Keratinocyte (primary cell): ENCODE measurements at regions not wholly inside any gene's neighbourhood (a gene's known extent, or its start where the extent isn't known, plus 50 kb on each side); places are given as distances from the start of the nearest gene placed in this dataset.
A peak's percentile ranks its signal among the peaks of the same experiment; 100 is the strongest.
"Not testable (repeated sequence)": the region's sequence is repeated elsewhere in the genome, so short reads cannot be mapped to it uniquely, and the experiment has no call there.

Experiments
- DNase-seq: peaks from one replicate; pipeline ENCODE4 v3.0.0-alpha.2; 2011; ENCODE audit warnings: low read depth, missing footprints, low spot score
- FAIRE-seq: peaks from 2 replicates; lab custom pipeline; 2011; peaks lifted over from hg19 to GRCh38; lab: Jason Lieb, UNC
- H2AFZ ChIP-seq: 2 replicates; pipeline ENCODE4 v1.6.0; 2012; ENCODE audit warnings: low read length, control low read depth, inconsistent platforms; ENCODE audit not compliant: control insufficient read depth
- H3K27ac ChIP-seq: 2 replicates; pipeline ENCODE4 v1.5.1; 2011; ENCODE audit warnings: low read length; ENCODE audit not compliant: control insufficient read depth, insufficient read depth
- H3K27me3 ChIP-seq: 3 replicates; pipeline ENCODE4 v1.6.0; 2011; ENCODE audit warnings: low read length; ENCODE audit not compliant: control insufficient read depth, insufficient read depth; ENCODE audit errors: extremely low read depth
- H3K36me3 ChIP-seq, 2 experiments: 2 replicates in 1 of 2; 3 replicates in 1 of 2; pipeline ENCODE4 v1.5.1; 2011; ENCODE audit warnings: low read length in 2 of 2, mild to moderate bottlenecking in 1 of 2; ENCODE audit not compliant: control insufficient read depth in 2 of 2, insufficient read depth in 2 of 2; ENCODE audit errors: extremely low read depth in 1 of 2
- H3K4me1 ChIP-seq: 3 replicates; pipeline ENCODE4 v1.5.1; 2011; ENCODE audit warnings: low read length; ENCODE audit not compliant: control insufficient read depth, insufficient read depth; ENCODE audit errors: extremely low read depth
- H3K4me2 ChIP-seq: 3 replicates; pipeline ENCODE4 v1.6.0; 2011; ENCODE audit warnings: low read depth, low read length; ENCODE audit not compliant: control insufficient read depth, insufficient read depth; ENCODE audit errors: extremely low read depth
- H3K4me3 ChIP-seq, 3 experiments: fragments of 200-600 bp in 1 of 3; sonication (generic) in 1 of 3; 2 replicates in 2 of 3; 3 replicates in 1 of 3; pipeline ENCODE4 v1.5.1; 2011 to 2016; ENCODE audit warnings: low read length in 3 of 3, mild to moderate bottlenecking in 3 of 3, control low read depth in 2 of 3, inconsistent platforms in 1 of 3, low read depth in 1 of 3, mixed read lengths in 1 of 3, mixed run types in 1 of 3, moderate library complexity in 1 of 3; ENCODE audit not compliant: control insufficient read depth in 2 of 3, insufficient read depth in 2 of 3; ENCODE audit errors: extremely low read depth in 1 of 3
- H3K79me2 ChIP-seq: 2 replicates; pipeline ENCODE4 v1.6.0; 2012; ENCODE audit warnings: low read length; ENCODE audit not compliant: control insufficient read depth, insufficient read depth
- H3K9ac ChIP-seq: 3 replicates; pipeline ENCODE4 v1.6.0; 2011; ENCODE audit warnings: low read length; ENCODE audit not compliant: control insufficient read depth, insufficient read depth; ENCODE audit errors: extremely low read depth
- H3K9me1 ChIP-seq: 3 replicates; pipeline ENCODE4 v1.6.0; 2011; ENCODE audit warnings: low read length; ENCODE audit not compliant: control insufficient read depth, insufficient read depth; ENCODE audit errors: extremely low read depth
- H3K9me3 ChIP-seq: 2 replicates; pipeline ENCODE4 v1.5.1; 2012; ENCODE audit warnings: low read depth, low read length; ENCODE audit not compliant: control insufficient read depth
- H4K20me1 ChIP-seq: 3 replicates; pipeline ENCODE4 v1.6.0; 2011; ENCODE audit warnings: low read length; ENCODE audit not compliant: control insufficient read depth, insufficient read depth; ENCODE audit errors: extremely low read depth
- EZH2 ChIP-seq: IDR thresholded peaks from one replicate; pipeline ENCODE4 v1.6.1; 2012; ENCODE audit warnings: inconsistent platforms, mild to moderate bottlenecking, low read length, moderate library complexity
- dilution Hi-C: fragments of 300-500 bp; cut with MboI; formaldehyde crosslinking; loops from one replicate; pipeline ENCODE4 v1.7.0; 2020; ENCODE audit warnings: low sequenced_read_pairs; ENCODE audit not compliant: extremely low pct_ligation_motif_present
- TF ChIP-seq, protein P1 (sequence below), 3 experiments: IDR thresholded peaks in 1 of 3; conservative IDR thresholded peaks in 1 of 3; optimal IDR thresholded peaks in 1 of 3; 2 replicates in 2 of 3; 3 replicates in 1 of 3; pipeline versions ENCODE3 to v1.5.1; 2011; ENCODE audit warnings: low read length in 3 of 3, mild to moderate bottlenecking in 3 of 3, moderate library complexity in 2 of 3, control low read depth in 1 of 3, inconsistent platforms in 1 of 3; ENCODE audit not compliant: insufficient read depth in 2 of 3; ENCODE audit errors: extremely low read depth in 1 of 3

DNA sequence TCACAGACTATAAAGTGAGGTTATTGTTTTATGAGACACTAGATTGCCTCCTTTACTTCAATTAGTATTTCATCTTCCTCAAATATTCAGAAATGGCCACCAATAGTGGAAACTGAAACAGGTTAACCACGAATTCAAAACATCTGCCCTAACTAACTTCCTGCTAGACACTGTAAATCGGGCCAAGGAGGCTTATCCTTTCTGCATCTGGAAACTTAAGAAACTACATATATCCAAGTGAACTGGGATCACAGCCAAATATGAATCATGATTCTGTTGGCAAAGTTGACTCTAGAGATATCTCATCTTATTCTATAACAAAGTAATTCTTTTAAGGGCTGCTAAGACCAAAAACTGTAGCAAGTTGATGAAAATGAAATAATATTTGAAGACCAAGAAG is 136.6 kb upstream of the ZC3H15 start:
- no peak for DNase-seq
- H3K9me3 ChIP-seq: peaks cover 3% of the 10 kb centered on the region
- peak overlapping the region; percentile 47 for H3K27ac ChIP-seq

DNA sequence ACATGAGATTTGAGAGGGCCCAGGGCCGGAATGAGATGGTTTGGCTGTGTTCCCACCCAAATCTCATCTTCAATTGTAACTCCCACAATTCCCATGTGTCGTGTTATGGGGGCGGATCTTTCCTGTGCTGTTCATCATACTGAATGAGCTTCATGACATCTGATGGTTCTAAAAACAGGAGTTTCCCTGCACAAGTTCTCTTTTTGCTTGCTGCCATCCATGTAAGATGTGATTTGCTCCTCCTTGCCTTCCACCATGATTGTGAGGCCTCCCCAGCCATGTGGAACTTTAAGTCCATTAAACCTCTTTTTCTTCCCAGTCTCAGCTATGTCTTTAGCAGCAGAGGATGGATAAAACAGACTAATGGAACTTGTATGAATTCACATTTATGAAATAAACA is 131.9 kb upstream of the ZC3H15 start:
- H3K4me2 ChIP-seq, DNase-seq, H3K4me3 ChIP-seq, H4K20me1 ChIP-seq, H3K27ac ChIP-seq, H3K9ac ChIP-seq, H3K27me3 ChIP-seq, H3K9me1 ChIP-seq, H2AFZ ChIP-seq, dilution Hi-C loops, H3K79me2 ChIP-seq, H3K36me3 ChIP-seq, H3K9me3 ChIP-seq, H3K4me1 ChIP-seq, FAIRE-seq: not testable (repeated sequence)

More for the DNA sequence above, 136.6 kb upstream of the ZC3H15 start:
- Histone ChIP-seq H3K9ac (peak overlapping the region; percentile 9), H3K79me2 (no peaks in the 10 kb centered on the region), H4K20me1 (no peaks in the 10 kb centered on the region), H3K36me3 (no peaks in the 10 kb centered on the region), H2AFZ (peak overlapping the region; percentile 53), H3K4me3 (peak overlapping the region in 1 of 3 experiments; percentile 25), H3K4me1 (peaks cover 36% of the 10 kb centered on the region), H3K27me3 (no peaks in the 10 kb centered on the region), H3K9me1 (no peaks in the 10 kb centered on the region), H3K4me2 (peak overlapping the region; percentile 48)
- TF ChIP-seq, protein P1, sequence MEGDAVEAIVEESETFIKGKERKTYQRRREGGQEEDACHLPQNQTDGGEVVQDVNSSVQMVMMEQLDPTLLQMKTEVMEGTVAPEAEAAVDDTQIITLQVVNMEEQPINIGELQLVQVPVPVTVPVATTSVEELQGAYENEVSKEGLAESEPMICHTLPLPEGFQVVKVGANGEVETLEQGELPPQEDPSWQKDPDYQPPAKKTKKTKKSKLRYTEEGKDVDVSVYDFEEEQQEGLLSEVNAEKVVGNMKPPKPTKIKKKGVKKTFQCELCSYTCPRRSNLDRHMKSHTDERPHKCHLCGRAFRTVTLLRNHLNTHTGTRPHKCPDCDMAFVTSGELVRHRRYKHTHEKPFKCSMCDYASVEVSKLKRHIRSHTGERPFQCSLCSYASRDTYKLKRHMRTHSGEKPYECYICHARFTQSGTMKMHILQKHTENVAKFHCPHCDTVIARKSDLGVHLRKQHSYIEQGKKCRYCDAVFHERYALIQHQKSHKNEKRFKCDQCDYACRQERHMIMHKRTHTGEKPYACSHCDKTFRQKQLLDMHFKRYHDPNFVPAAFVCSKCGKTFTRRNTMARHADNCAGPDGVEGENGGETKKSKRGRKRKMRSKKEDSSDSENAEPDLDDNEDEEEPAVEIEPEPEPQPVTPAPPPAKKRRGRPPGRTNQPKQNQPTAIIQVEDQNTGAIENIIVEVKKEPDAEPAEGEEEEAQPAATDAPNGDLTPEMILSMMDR (optimal IDR thresholded peaks at IDR 0.05 in 1 of 3, IDR thresholded peaks at IDR 0.05 in 1 of 3, conservative IDR thresholded peaks at IDR 0.05 in 1 of 3; ENCODE audit: extremely low read depth in 1 of 3, insufficient read depth in 2 of 3, low read length in 3 of 3): no peak
- no peak for TF ChIP-seq EZH2
- dilution Hi-C loops: no loop called here
- peak; percentile 84 for FAIRE-seq

DNA sequence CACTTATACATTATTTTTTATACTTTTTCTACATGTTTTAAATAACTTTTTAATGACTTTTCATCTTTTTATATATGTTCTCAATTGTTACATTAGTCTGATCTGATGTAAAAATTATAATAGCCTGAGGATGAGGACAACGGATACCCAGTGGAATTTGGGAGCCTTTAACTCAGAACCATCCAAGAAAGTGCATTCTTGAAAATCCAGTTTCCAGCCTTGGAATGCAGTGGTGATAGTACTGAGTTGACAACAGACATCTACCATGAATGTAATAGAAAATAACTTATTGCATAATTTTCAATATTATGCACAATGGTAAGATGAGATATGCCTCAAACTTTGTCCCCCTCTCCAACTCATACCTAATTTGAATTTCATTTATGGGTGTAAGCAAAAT is 120.7 kb upstream of the ZC3H15 start:
- no peak for DNase-seq
- Histone ChIP-seq H2AFZ (no peak overlapping the region), H3K4me2 (no peak overlapping the region), H3K4me3 (no peak overlapping the region), H3K9me3 (no peaks in the 10 kb centered on the region), H3K27me3 (no peaks in the 10 kb centered on the region), H3K36me3 (no peaks in the 10 kb centered on the region), H3K4me1 (no peaks in the 10 kb centered on the region), H3K27ac (no peak overlapping the region), H3K79me2 (no peaks in the 10 kb centered on the region), H3K9ac (no peak overlapping the region), H4K20me1 (no peaks in the 10 kb centered on the region), H3K9me1 (no peaks in the 10 kb centered on the region)
- TF ChIP-seq EZH2: no peak
- TF ChIP-seq, protein P1 (optimal IDR thresholded peaks at IDR 0.05 in 1 of 3, IDR thresholded peaks at IDR 0.05 in 1 of 3, conservative IDR thresholded peaks at IDR 0.05 in 1 of 3; ENCODE audit: extremely low read depth in 1 of 3, insufficient read depth in 2 of 3, low read length in 3 of 3): no peak
- FAIRE-seq: no peak
- dilution Hi-C loops: no loop called here
